Pulmonary artery endothelial cell (primary cell): ENCODE measurements at regions not wholly inside any gene's neighbourhood (a gene's known extent, or its start where the extent isn't known, plus 50 kb on each side); places are given as distances from the start of the nearest gene placed in this dataset.

Experiments used
- DNase-seq: peaks from one replicate; pipeline ENCODE4 v3.0.0-alpha.2; 2011; ENCODE audit warnings: low read depth, low spot score

GRCh38 chr1:29639156-29639736 is 402.9 kb downstream of the PTPRU start:
- DNase-seq, result no peak

- no peak for DNase-seq
Measured at GRCh38 chr1:29638281-29638680, 402.0 kb downstream of the PTPRU start.

GRCh38 chr1:29636936-29637335 is 400.6 kb downstream of the PTPRU start:
- DNase-seq, result no peak

GRCh38 chr1:29635501-29636263 is 399.4 kb downstream of the PTPRU start:
- DNase-seq, result no peak

- DNase-seq, result no peak
Measured at GRCh38 chr1:29634746-29635335, 398.5 kb downstream of the PTPRU start.

- no peak for DNase-seq
Measured at GRCh38 chr1:29634324-29634723, 398.0 kb downstream of the PTPRU start.

GRCh38 chr1:29633771-29634170 is 397.4 kb downstream of the PTPRU start:
- no peak for DNase-seq

GRCh38 chr1:29632806-29633615 is 396.7 kb downstream of the PTPRU start:
- DNase-seq, result no peak

GRCh38 chr1:29631836-29632805 is 395.8 kb downstream of the PTPRU start:
- no peak for DNase-seq

GRCh38 chr1:29631361-29631760 is 395.0 kb downstream of the PTPRU start:
- DNase-seq, result no peak

- no peak for DNase-seq
Measured at GRCh38 chr1:29630756-29631155, 394.4 kb downstream of the PTPRU start.

- no peak for DNase-seq
Measured at GRCh38 chr1:29629814-29630516, 393.6 kb downstream of the PTPRU start.

- DNase-seq, result no peak
Measured at GRCh38 chr1:29629401-29629800, 393.1 kb downstream of the PTPRU start.

- no peak for DNase-seq
Measured at GRCh38 chr1:29628190-29628589, 391.9 kb downstream of the PTPRU start.

- no peak for DNase-seq
Measured at GRCh38 chr1:29626726-29627125, 390.4 kb downstream of the PTPRU start.

GRCh38 chr1:29626066-29626465 is 389.7 kb downstream of the PTPRU start:
- DNase-seq, result no peak

GRCh38 chr1:29625084-29625420 is 388.7 kb downstream of the PTPRU start:
- no peak for DNase-seq

- no peak for DNase-seq
Measured at GRCh38 chr1:29624320-29625083, 388.2 kb downstream of the PTPRU start.

- DNase-seq, result no peak
Measured at GRCh38 chr1:29623501-29623900, 387.2 kb downstream of the PTPRU start.
